GM19452 (cell line): ENCODE measurements at regions not wholly inside any gene's neighbourhood (a gene's known extent, or its start where the extent isn't known, plus 50 kb on each side); places are given as distances from the start of the nearest gene placed in this dataset.

Experiments used
- ATAC-seq: cut with Tn5 transposase; IDR thresholded peaks from one replicate; pipeline ENCODE4 v1.9.1; 2021; ENCODE audit not compliant: unreplicated experiment

GRCh38 chr6:40912158-40912946 lies 126.7 kb downstream of the UNC5CL start:
- ATAC-seq = peak; percentile 87

- no peak for ATAC-seq
Measured at GRCh38 chr6:40910260-40910893, 128.6 kb downstream of the UNC5CL start.

- ATAC-seq = no peak
Measured at GRCh38 chr6:40909811-40910210, 129.2 kb downstream of the UNC5CL start.

GRCh38 chr6:40907198-40907701 lies 131.8 kb downstream of the UNC5CL start:
- ATAC-seq = no peak

DNA sequence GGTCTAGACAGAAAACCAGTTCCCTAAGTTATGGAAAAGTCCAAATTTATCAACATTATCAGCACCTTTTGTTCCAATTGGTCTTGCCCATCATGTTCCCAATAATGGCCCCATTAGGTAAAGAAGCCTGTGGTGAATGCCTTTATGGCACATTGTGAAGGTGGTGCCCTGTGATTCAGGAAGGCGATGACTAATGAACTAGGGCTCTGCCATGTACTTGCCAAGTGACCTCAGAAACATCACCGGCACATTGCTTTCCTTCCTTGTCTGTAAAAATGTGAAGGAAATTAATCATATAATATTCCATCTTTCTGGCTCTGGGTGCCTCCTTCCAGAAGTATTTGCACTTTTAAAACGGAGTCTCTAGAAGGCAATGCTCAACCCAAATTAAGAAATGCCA lies 132.3 kb downstream of the UNC5CL start:
- no peak for ATAC-seq

DNA sequence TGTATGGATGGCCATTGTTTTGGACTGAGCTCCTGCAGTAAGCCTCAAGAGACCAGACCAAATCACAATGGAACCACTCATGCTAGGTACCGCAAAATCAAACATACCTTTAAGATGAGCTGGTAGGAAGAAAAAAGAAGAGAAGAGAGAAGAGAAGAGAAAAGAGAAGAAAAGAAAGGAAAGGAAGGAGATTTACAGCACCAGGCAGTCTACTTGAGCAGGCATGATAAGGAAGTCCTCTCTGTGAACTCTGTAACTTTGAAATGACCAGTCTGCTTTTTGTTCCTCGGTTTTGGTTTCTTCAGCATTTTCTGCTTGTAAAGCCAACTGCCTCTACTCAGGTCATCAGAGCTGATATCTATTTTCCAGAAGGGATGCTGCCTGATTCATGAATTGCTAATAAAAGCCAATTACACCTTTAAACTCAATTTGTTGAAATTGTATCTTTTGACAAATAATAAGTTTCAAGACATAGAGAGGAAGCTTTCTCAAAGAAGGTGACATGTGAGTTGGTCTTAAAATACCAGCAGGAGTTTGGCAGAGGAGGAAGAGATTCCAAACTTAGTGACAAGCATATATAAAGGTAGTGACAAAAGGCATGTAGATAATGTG lies 134.3 kb downstream of the UNC5CL start:
- no peak for ATAC-seq

DNA sequence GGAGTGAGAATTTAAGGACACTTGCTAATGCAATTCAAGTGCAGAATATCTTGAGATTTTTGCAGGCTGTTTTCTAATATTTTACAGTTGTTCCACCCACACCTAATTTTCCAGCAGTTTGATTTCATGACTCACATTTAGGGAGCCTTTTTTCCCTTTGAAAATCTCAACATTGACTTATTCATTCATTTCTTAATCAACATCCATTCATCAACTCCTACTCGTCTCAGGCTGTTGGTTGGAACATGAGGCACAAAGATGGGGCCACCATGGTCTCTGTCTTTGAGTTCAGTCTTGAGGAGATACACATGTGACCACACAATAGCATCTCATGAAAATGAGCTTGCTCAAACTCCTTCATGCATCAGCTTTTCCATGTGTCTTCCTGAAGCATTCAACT lies 135.6 kb downstream of the UNC5CL start:
- ATAC-seq = no peak

GRCh38 chr6:40901322-40902055 lies 137.5 kb downstream of the UNC5CL start:
- ATAC-seq = no peak

GRCh38 chr6:40900791-40901190 lies 138.2 kb downstream of the UNC5CL start:
- ATAC-seq = no peak

GRCh38 chr6:40899684-40900155 lies 139.3 kb downstream of the UNC5CL start:
- no peak for ATAC-seq

DNA sequence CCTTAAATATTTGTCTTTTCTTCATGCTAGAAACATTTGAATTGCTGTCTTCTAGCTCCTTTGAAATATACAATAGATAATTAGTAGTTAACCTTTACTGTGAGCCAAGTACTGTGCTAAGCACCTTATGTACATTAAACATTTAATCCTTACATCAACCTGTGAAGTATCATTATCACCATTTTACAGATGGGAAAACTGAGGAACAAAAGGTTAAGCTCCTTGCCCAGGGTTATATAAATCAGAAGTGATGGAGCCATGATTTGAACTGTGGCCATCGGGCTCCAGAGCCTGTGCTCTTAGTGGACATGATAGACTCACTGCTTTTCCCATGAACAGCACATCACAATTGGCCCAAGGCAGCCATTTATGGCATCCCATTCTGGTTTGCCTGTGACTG lies 140.9 kb downstream of the UNC5CL start:
- no peak for ATAC-seq

DNA sequence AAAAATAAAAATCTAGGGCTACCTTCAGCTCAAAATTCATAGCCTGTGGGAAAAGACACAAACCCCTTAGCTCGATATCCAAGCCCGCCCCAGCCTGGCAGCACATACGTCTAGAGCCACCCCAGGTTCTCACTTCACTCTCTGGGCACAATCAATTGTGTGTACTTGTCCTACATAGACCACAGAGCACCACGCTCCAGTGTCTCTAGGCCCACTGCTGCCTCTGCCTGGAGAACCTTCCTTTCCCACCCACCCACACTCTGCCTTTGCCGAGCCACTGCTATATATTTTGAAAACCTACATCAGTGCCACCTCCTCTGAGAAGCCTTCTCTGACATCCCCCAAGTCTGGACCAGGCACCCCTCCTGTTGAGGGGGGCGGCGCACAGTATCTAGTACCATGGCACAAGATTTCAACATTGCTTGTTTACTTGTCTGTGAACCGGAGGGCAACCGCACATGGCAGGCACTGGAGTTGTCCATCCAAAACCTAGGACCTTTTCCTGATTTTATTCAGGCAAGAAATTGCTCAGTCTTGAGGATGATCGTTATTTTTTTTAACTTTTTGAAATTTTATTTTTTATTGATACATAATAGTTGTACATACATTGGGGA lies 141.5 kb downstream of the UNC5CL start:
- no peak for ATAC-seq

- ATAC-seq = no peak
Measured at GRCh38 chr6:40896696-40897095, 142.3 kb downstream of the UNC5CL start.

DNA sequence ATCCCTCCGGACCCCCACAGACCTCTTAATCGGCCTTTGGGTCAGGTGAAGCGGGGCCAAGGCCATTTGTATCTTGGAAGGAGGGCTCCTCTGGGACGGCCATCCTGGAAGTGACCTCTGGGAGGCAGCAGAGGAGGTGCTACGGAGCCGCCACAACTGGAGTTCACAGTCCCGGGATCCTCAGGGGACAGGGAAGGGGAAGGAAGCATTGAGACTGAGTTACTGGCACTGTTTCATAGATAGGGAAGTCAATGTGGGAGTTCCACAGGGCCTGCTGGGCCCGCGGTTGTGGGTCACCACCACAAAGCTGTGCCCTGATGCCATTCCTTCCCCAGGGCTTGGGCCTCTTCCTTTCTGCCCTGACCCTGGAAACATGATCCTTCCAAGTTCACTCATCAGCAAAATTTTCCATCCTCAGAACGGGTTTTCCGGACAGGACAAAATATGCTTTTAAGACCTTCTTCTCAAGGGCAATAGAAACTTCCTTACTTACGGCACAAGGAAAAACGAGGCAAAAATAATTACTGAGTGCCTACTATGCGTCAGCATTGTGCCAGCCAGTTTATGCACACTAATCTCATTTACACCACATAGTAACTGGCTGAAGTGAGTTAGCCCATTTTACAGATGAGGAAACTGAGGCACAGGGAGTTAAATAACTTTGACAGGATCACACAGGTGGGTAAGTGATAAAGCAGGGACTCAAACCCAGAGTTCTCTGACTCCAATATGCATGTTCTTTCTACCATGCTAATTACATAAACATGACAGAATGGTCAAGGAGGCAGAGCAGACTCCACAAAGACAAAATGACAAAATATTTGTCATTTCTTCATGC lies 143.8 kb downstream of the UNC5CL start:
- ATAC-seq = no peak

- ATAC-seq = no peak
Measured at GRCh38 chr6:40893021-40893420, 146.0 kb downstream of the UNC5CL start.

DNA sequence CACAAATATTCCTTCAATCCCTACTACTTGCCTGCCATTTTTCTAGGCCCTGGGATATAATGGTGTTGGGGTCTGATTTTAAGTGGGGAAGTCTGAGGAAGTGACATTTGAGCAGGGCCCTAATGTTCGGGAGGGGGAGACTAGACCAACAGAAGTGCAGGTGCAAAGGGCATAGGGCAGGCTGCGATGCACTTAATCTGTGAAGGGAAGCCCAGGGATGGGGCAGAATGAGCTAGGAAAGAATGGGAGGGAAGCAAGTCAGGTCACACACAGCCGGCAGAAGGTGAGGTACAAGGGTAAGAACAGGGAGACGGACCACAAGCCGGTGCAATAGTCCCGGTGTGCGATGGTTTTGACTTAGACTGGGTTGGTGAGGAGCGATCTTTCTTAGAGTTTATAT lies 146.8 kb downstream of the UNC5CL start:
- ATAC-seq = no peak

- ATAC-seq = no peak
Measured at GRCh38 chr6:40891686-40892085, 147.3 kb downstream of the UNC5CL start.

GRCh38 chr6:40891131-40891530 lies 147.9 kb downstream of the UNC5CL start:
- no peak for ATAC-seq

- ATAC-seq = no peak
Measured at GRCh38 chr6:40889137-40889832, 149.7 kb downstream of the UNC5CL start.
